ENCODE measurements at regions not wholly inside any gene's neighbourhood (a gene's known extent, or its start where the extent isn't known, plus 50 kb on each side); places are given as distances from the start of the nearest gene placed in this dataset.

DNA sequence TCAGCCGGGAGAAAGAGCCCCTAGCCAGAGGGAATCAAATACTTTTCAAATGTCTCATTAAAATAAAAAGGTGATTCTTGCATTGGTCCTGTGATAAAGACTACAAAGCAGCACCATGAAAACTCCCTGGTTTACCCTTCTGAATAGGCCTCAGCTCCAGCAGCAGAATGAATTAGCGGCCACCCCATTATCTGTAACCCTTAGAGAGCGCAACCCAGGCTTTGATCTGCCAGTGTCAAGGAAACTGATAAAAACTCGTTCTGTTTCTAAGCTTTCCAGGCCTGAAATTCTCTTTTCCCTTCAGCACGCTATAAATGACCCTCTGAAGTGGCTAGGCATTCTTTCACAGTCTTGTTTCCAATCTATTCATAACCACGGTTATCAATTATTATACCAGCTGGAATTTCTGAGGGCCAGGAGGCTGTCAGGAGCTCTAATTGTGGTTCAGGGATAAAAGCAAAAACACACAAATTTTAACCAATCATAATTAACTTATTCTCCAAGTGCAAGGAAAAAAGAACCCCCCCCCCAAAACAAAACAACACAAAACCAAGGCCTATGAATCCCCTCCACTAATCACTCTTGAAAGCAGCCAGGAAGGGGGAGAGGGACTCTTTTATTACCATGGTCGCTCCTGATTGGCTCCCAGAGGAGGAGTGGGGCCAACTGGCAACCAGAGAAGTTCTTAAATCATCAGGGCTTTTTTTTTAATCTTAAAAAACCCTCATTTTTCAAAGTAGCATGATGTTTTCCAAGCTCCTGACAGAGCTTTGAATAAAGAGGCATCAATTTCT is 258.9 kb downstream of the CYRIA start:
- no peak for TF ChIP-seq SUZ12 (IDR thresholded peaks at IDR 0.05; ENCODE audit: extremely low read depth, insufficient read depth, insufficient read length)
- TF ChIP-seq YY1 (IDR thresholded peaks at IDR 0.05; ENCODE audit: insufficient read depth, insufficient read length), result no peak
- TF ChIP-seq ZNF274 (IDR thresholded peaks at IDR 0.05; ENCODE audit: low read depth, low read length), result no peak
